ENCODE measurements at regions not wholly inside any gene's neighbourhood (a gene's known extent, or its start where the extent isn't known, plus 50 kb on each side); places are given as distances from the start of the nearest gene placed in this dataset.

GRCh38 chr12:24721191-24721590 lies 227.7 kb downstream of the BCAT1 start:
- DNase-seq: no peak

- peak; percentile 92 to 98 for DNase-seq
These were observed 229.6 kb downstream of the BCAT1 start for GRCh38 chr12:24719293-24719721.

GRCh38 chr12:24718617-24719016 lies 230.3 kb downstream of the BCAT1 start:
- peak; percentile 53 to 54 for DNase-seq

- DNase-seq: no peak
These were observed 234.7 kb downstream of the BCAT1 start for GRCh38 chr12:24714237-24714636.

DNA sequence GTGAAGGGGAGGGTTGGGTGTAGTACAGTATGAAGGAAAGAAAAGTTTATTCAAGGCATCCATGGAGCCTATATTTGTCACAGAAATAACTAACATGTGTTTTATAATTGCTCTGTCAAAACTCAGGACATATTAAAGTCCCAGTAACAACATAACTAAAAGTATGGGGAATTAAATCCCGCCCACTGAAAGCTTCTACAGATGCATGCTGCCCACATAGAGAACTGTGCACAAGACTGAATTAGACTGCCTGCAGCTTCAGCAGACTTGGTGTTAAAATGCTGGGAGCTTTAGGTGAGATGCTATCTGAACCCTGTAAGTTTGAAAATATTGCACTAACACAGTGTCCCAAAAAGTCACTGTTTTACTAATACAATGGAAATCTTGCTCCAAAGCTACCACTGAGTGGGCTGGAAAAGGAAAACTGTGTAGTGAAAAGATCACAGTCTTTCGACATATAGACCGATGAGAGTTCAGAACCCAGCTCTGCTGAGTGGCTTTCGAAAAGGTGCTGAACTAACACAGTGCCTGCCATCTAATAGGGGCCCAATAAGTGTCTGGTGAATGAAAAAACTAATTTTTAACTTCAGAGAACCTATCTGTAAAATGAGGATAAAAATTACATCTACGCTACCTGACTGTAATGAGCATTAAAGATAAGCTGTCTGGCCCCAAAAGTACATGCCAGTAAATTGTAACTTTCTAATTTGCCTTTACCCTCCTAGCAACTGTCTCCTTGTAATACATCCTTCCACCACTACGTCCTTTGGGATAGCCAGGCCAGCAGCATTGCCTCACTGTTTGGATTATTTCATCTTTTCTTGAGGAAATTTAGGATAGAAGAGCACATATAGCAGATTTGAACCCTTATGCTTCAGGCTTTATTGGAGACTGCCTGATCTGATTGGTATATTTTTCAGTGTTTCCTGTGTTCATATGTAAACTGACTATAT lies 237.6 kb downstream of the BCAT1 start:
- peak; percentile 68 to 75 for DNase-seq

DNA sequence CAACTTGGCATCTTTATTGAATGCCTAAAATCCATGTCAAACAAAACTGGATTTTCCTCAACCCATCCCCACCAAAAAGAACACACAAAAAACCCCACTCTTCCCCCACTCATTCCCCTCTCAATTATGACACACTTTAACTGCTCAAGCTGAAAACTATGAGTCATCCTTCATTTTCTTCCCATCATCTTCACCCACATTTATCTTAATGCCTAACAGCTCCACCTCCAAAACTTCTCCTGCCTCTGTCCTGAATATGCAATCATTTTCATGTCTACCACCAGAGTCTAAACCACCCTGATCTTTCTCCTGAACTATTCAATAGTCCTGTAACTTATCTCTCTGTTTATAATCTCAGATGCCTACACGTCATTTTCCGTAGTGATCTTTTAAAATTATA lies 239.7 kb downstream of the BCAT1 start:
- DNase-seq: peak; percentile 79 to 83

DNA sequence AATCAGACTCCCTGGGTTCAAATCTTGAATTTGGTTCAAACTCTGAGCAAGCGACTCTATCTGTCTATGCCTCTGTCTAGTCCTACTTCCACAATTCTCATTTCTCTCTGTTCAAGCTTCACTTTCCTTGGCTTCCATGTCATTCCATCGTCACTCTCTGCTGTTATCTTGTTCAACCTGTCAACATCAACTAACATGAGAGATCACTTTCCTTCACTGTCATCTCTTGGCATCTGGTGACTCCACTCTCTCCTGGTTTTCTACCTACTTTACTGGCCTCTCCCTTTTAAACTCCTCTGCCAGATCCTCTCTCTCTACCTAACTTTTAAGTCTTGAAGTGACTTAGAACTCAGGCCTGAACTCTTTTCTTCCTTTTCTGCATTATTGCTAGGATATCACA lies 240.2 kb downstream of the BCAT1 start:
- DNase-seq: no peak

DNA sequence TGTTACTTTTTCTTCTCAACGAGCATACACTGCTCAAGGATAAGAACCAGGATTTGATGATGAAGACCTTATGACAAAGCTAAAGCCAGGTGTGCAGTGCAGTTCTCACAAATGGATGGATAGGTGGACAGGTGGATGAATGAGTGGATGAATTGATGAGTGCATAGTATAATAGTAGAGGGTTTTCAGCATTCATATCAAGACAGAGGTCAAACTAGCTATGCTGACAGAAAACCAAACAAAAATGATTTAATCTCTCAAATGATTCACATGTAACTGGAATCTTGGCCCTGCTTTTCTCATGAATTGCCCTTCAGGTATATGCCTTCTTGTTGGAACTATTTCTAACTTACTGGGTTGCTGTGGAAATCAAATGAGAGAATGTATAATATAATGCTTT lies 240.9 kb downstream of the BCAT1 start:
- DNase-seq: no peak

DNA sequence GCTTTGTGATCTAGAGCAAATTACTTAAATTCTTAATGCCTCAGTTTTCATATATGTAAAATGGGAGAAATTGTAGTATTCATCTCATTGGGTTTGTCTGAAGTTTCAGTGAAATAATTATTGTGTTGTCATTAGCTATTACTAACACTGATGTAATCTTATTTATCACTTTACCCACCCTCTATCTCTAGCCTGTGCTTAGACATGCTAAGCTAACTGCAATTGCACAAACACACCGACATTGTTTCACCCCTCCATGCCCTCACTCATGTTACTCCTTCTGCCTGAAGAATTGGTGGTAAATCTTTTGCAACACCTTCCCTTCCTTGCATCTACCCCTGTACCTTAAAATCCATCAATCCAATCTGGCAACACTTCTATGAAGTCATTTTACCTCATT lies 241.6 kb downstream of the BCAT1 start:
- DNase-seq: no peak

DNA sequence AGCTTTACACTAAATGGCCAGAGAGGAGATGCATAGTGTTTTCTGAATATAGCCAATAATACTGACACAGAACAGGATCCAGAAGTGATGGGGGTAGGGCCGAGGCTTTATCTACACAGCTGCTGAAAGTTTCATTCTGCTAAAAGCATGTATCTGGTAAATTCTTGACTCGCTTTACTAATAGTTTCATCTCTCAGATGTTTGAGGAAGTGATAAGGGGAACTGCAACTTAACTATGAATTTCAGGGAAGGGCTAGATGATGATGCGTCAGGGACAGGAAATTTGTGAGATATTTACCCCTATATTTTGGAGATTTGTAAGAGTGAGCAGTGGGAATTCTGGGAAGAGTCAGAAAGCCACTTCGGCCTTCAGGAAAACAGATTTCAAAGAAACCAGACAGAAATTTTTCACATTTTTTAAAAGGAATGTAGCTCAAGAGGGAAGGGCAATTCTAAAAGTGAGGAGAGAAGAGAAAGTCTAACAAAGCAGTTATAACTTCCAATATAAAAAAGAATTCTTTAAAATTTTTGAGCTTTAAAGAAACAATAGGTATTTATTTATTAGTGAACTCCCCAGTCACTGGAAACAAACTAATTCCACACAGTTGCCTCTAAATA lies 243.1 kb downstream of the BCAT1 start:
- peak; percentile 77 to 79 for DNase-seq

GRCh38 chr12:24705216-24705615 lies 243.7 kb downstream of the BCAT1 start:
- no peak for DNase-seq

- no peak for DNase-seq
These were observed 247.6 kb downstream of the BCAT1 start for GRCh38 chr12:24701343-24701742.

DNA sequence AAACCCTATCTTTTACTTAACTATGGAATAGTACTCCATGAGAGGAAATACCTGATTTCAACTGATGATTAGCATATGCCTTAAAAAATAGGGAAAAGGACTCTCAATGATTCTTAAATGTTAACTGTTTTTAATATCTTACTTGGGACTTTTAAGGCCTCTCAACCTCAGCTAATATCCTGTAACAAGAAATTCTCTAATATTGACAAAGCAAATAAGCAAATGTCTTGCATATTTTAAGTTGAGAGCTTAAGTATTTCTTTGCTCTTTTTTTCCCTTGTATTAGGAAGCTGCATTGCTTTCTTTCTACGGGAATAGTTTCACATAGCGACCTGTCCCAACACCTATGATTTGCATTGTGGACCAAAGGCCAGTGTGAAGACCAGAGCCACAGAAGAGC lies 249.9 kb downstream of the BCAT1 start:
- no peak for DNase-seq

GRCh38 chr12:24697769-24698168 lies 251.1 kb downstream of the BCAT1 start:
- no peak for DNase-seq

GRCh38 chr12:24697295-24697694 lies 251.6 kb downstream of the BCAT1 start:
- DNase-seq: no peak

DNA sequence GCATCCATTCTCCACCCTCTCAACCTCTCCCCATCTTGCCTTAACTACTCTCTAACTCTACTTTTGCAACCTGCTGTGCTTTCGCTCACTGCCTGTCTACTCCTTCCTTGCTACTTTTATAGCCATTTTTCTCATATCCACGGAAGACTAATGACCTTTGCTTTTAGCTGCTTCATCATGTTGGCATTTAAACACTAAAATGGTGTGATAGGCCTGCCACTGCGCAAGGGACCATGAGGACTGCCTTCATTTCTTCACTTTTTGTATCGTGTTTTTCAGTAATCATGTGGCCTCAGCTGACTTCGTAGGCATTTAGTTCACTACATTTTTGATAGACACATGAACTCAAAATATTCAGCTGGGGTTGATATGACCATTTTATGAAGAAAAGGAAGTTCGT lies 252.1 kb downstream of the BCAT1 start:
- no peak for DNase-seq

GRCh38 chr12:24695657-24696329 lies 253.1 kb downstream of the BCAT1 start:
- DNase-seq: no peak

GRCh38 chr12:24695103-24695502 lies 253.8 kb downstream of the BCAT1 start:
- DNase-seq: no peak

DNA sequence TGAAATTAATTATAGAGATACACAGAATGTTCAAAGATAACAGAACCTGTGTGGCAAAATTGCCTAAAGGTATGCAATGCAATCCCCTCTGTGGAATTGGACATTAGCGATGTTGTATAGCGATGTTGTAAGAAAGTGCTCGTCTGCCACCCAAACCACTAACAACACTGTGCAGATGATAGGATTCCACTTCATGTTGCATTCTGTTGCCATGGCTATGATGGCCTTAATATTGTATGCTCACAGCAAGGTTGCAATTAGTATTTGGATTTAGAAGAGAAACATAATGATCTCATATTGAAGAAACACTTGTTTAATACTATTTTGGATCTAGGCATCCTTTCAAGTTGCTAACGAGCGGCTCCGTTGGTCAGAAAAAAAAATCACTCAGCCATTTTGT lies 260.3 kb downstream of the BCAT1 start:
- DNase-seq: no peak

- DNase-seq: no peak
These were observed 267.3 kb downstream of the BCAT1 start for GRCh38 chr12:24681570-24681969.

DNA sequence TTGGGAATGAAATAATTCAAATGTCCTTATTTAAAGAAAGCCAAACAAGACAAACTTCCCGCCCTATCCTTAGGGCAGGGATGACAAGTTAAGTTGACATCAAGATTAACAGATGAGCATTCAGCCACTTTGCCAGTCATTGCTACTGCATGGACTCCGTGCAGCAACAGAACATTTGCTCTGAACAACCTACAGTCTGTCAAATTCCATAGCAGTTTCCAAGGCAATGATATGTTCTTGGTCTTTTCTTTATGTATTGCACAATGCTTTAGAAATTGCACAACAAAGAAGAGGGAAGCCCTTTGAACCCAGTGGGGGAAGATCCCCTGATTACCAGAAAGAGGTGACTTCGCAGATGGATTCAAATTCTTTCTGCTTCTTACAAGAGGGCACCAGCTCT lies 269.8 kb downstream of the BCAT1 start:
- DNase-seq: peak; percentile 61 to 64

- DNase-seq: no peak
These were observed 270.5 kb downstream of the BCAT1 start for GRCh38 chr12:24678436-24678835.

DNA sequence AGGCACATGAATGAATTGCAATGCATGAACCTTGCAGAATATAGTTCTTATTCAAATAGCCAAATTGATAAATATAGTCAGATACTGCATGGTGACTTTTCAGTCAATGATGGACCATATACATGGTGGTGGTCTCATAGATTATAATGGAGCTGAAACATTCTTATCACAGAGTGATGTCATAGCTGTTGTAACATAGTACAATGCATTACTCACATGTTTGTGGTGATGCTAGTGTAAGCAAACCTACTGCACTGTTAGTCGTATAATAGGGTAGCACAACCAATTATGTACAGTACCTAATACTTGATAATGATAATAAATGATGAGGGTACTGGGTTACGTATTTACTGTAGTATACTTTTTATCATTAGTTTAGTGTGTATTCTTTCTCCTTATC lies 280.3 kb downstream of the BCAT1 start:
- DNase-seq: no peak

Measured in inflammatory macrophage treated with lipopolysaccharide for 1 hour (primary cell).